Activated CD4-positive, alpha-beta T cell treated with anti-CD3 and anti-CD28 coated beads, Interleukin-10, Interleukin-2, amounts not matched to agents 100 ng/mL and 50 ng/mL, durations not matched to agents 16 hours and 8 hours (primary cell): ENCODE measurements at regions not wholly inside any gene's neighbourhood (a gene's known extent, or its start where the extent isn't known, plus 50 kb on each side); places are given as distances from the start of the nearest gene placed in this dataset.
A peak's percentile ranks its signal among the peaks of the same experiment; 100 is the strongest.

Experiments
- DNase-seq: peaks from one replicate; pipeline ENCODE4 v3.0.0-alpha.2; 2020

DNA sequence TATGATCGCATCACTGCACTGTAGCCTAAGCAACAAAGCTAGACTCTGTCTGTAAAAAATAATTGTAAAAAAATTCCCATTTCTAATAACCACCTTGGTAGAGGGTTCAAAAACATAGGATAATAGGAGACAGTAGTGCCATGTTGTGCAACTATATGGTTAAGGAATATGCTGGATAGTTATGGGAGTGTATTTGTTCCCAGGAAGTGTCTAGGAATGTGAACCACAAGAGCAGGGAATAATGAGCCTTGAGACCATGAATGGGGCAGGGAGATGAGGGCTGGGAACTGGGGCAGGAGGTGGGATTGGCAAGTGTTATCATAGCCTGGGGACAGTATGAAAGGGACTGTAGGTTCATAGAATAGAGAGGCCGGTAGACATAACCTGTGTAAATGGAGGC, 50.4 kb downstream of the RUSC2 start:
- DNase-seq = no peak

DNA sequence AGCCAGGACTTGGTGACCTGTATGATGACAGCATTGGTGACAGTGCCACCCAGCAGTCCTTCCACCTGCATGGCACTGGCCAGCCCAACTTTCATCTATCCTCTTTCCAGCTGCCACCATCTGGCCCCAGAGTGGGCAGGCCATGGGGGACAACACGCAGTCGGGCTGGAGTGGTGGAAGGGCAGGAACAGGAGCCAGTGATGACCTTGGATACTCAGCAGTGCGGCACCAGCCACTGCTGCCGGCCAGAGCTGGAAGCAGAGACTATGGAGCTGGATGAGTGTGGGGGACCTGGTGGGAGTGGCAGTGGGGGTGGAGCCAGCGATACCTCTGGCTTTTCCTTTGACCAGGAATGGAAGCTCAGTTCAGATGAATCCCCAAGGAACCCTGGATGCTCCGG, 56.9 kb downstream of the RUSC2 start:
- DNase-seq = no peak

- no peak for DNase-seq
Observed at GRCh38 chr9:35547889-35548418, 57.1 kb upstream of the TESK1 start.

DNA sequence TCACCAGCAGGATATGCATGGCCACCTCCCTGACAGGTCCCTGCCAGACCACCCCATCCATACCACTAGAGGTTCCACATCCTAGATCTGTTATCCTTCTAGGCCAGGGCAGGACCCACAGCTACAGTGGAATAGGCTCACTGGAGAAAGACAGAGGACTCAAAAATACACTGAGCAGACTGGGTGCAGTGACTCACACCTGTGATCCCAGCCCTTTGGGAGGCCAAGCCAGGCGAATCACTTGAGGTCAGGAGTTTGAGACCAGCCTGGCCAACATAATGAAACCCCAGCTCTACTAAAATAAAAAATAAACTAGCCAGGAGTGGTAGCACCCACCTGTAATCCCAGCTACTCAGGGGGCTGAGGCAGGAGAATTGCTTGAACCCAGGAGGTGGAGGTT, 56.5 kb upstream of the TESK1 start:
- DNase-seq = no peak

GRCh38 chr9:35549441-35549840, 55.6 kb upstream of the TESK1 start:
- DNase-seq = no peak

DNA sequence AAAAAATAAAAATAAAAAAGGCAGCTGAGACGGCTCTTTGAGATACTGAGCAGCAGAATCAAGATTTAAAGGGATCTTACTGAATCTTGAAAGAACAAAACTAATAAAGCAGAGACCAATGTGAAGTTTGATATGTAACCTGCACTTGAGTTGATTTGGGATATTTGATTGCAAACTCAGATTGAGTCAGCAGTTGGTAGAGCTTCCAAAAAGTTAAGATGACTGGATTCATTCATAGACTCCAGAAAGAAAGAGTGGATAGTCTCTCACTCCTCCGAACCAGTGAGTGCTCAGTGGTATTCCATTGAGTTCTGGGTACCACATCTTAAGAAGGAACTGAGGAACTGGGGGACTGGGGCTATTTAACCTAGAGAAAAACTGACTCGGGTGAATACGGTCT, 52.7 kb upstream of the TESK1 start:
- DNase-seq = no peak

- DNase-seq = no peak
Observed at GRCh38 chr9:35552837-35553236, 52.2 kb upstream of the TESK1 start.

DNA sequence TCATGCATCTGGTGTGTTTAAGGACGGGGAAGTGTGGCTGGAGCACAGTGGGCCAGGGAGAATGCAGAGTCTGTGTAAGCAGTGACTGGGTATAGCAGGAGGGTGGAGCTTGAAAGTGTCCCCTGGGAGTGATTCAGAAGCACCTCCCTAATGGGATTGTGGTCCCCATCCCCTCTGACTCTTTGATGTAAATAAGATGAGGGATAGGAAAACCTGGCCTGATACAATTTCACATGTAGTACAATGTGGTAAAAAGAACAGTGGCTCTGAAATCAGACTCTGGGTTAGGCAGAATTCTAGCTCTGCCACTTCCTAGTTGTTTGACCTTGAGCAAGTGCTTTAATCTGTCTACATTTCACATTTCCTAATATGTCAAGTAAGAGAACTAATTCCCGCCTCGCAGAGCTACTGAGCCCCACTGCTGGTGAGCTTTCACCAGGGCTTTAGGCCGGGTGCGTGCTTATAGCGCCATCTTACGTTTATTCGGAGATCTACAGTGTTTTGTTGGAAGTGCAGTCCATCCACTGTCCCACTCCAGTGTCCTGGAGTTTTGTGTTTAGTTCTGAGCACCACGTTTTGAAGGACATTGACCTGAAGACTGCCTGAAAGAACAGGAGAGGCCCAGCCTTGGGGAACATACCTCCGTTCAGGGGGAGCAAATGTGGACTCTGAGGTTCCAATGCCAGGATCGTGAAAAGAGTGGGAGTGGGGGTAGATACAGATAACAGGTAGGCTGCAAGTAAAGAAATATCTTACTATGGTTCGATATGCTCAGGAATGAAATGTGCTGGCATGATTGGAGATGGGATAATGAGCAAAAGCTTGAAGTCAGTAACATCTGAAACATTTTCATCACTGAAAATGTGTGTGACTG, 51.2 kb upstream of the TESK1 start:
- DNase-seq = peak; percentile 60

GRCh38 chr9:35555246-35555701, 49.8 kb upstream of the TESK1 start:
- DNase-seq = no peak
